KOPT-K1 (cell line): ENCODE measurements at regions not wholly inside any gene's neighbourhood (a gene's known extent, or its start where the extent isn't known, plus 50 kb on each side); places are given as distances from the start of the nearest gene placed in this dataset.

ENCODE experiments used
- H3K27ac ChIP-seq: fragments of 200-600 bp; sonication (generic); 2 replicates; pipeline ENCODE4 v1.5.1; 2016; ENCODE audit warnings: antibody characterized with exemption, mild to moderate bottlenecking, low read depth, low read length; ENCODE audit not compliant: poor library complexity, severe bottlenecking
- H3K36me3 ChIP-seq: fragments of 200-600 bp; sonication (generic); 2 replicates; pipeline ENCODE4 v1.5.1; 2017; ENCODE audit warnings: antibody characterized with exemption, mild to moderate bottlenecking, low read length, moderate library complexity; ENCODE audit not compliant: insufficient read depth
- H3K9me3 ChIP-seq: fragments of 200-600 bp; sonication (generic); 2 replicates; pipeline ENCODE4 v1.5.1; 2017; ENCODE audit warnings: antibody characterized with exemption, low read length, mild to moderate bottlenecking; ENCODE audit not compliant: insufficient read depth, poor library complexity, severe bottlenecking

- H3K9me3 ChIP-seq, result no peaks in the 10 kb centered on the region
- H3K27ac ChIP-seq, result no peak overlapping the region
These were observed 204.9 kb upstream of the FOXF1 start for GRCh38 chr16:86305440-86305839.

GRCh38 chr16:86306011-86306644 lies 204.2 kb upstream of the FOXF1 start:
- no peak overlapping the region for H3K27ac ChIP-seq
- no peaks in the 10 kb centered on the region for H3K36me3 ChIP-seq
- no peaks in the 10 kb centered on the region for H3K9me3 ChIP-seq

More at GRCh38 chr16:86305440-86305839, 204.9 kb upstream of the FOXF1 start:
- no peaks in the 10 kb centered on the region for H3K36me3 ChIP-seq

GRCh38 chr16:86306811-86307513 lies 203.4 kb upstream of the FOXF1 start:
- Histone ChIP-seq H3K36me3 (no peaks in the 10 kb centered on the region), H3K27ac (no peak overlapping the region), H3K9me3 (no peaks in the 10 kb centered on the region)

- no peaks in the 10 kb centered on the region for H3K36me3 ChIP-seq
- no peak overlapping the region for H3K27ac ChIP-seq
These were observed 202.8 kb upstream of the FOXF1 start for GRCh38 chr16:86307514-86307903.

GRCh38 chr16:86308514-86308913 lies 201.8 kb upstream of the FOXF1 start:
- Histone ChIP-seq H3K36me3 (no peaks in the 10 kb centered on the region), H3K27ac (no peak overlapping the region), H3K9me3 (no peaks in the 10 kb centered on the region)

More at GRCh38 chr16:86307514-86307903, 202.8 kb upstream of the FOXF1 start:
- no peaks in the 10 kb centered on the region for H3K9me3 ChIP-seq

- H3K36me3 ChIP-seq, result no peaks in the 10 kb centered on the region
- no peak overlapping the region for H3K27ac ChIP-seq
- no peaks in the 10 kb centered on the region for H3K9me3 ChIP-seq
These were observed 196.7 kb upstream of the FOXF1 start for GRCh38 chr16:86313631-86314030.

- Histone ChIP-seq H3K36me3 (no peaks in the 10 kb centered on the region), H3K27ac (no peak overlapping the region), H3K9me3 (no peaks in the 10 kb centered on the region)
These were observed 195.8 kb upstream of the FOXF1 start for GRCh38 chr16:86314402-86315025.

GRCh38 chr16:86316967-86317812 lies 193.1 kb upstream of the FOXF1 start:
- no peaks in the 10 kb centered on the region for H3K36me3 ChIP-seq
- no peaks in the 10 kb centered on the region for H3K9me3 ChIP-seq
- H3K27ac ChIP-seq, result no peak overlapping the region

- no peaks in the 10 kb centered on the region for H3K9me3 ChIP-seq
- H3K36me3 ChIP-seq, result no peaks in the 10 kb centered on the region
- H3K27ac ChIP-seq, result no peak overlapping the region
These were observed 192.3 kb upstream of the FOXF1 start for GRCh38 chr16:86317813-86318650.

- Histone ChIP-seq H3K9me3 (no peaks in the 10 kb centered on the region), H3K36me3 (no peaks in the 10 kb centered on the region), H3K27ac (no peak overlapping the region)
These were observed 190.6 kb upstream of the FOXF1 start for GRCh38 chr16:86319585-86320236.

- H3K36me3 ChIP-seq, result no peaks in the 10 kb centered on the region
- H3K27ac ChIP-seq, result no peak overlapping the region
- H3K9me3 ChIP-seq, result peaks cover under 1% of the 10 kb centered on the region
These were observed 190.1 kb upstream of the FOXF1 start for GRCh38 chr16:86320237-86320595.

- no peaks in the 10 kb centered on the region for H3K36me3 ChIP-seq
- H3K9me3 ChIP-seq, result peaks cover 4% of the 10 kb centered on the region
These were observed 188.8 kb upstream of the FOXF1 start for GRCh38 chr16:86321491-86321890.

GRCh38 chr16:86322283-86322682 lies 188.0 kb upstream of the FOXF1 start:
- Histone ChIP-seq H3K27ac (no peak overlapping the region), H3K9me3 (peaks cover 4% of the 10 kb centered on the region), H3K36me3 (no peaks in the 10 kb centered on the region)

More at GRCh38 chr16:86321491-86321890, 188.8 kb upstream of the FOXF1 start:
- H3K27ac ChIP-seq, result no peak overlapping the region

- H3K9me3 ChIP-seq, result peaks cover 4% of the 10 kb centered on the region
- H3K27ac ChIP-seq, result no peak overlapping the region
- H3K36me3 ChIP-seq, result no peaks in the 10 kb centered on the region
These were observed 187.5 kb upstream of the FOXF1 start for GRCh38 chr16:86322806-86323205.
